PFSK-1 (cell line): ENCODE measurements at regions not wholly inside any gene's neighbourhood (a gene's known extent, or its start where the extent isn't known, plus 50 kb on each side); places are given as distances from the start of the nearest gene placed in this dataset.

ENCODE experiments used
- FOXP2 ChIP-seq: optimal IDR thresholded peaks from 2 replicates; pipeline ENCODE3; 2011; ENCODE audit warnings: borderline replicate concordance, control low read depth, inconsistent platforms; ENCODE audit not compliant: insufficient read depth; ENCODE audit errors: extremely low read length, extremely low read depth
- POLR2AphosphoS5 ChIP-seq: IDR thresholded peaks from 2 replicates; pipeline ENCODE4 v1.6.1; 2012; ENCODE audit warnings: low read depth, mild to moderate bottlenecking, control low read depth, low read length, moderate library complexity
- SIN3A ChIP-seq: IDR thresholded peaks from 2 replicates; pipeline ENCODE4 v1.6.1; 2012; ENCODE audit warnings: mild to moderate bottlenecking, low read length, moderate library complexity, borderline replicate concordance; ENCODE audit not compliant: insufficient read depth
- TAF1 ChIP-seq: IDR thresholded peaks from 2 replicates; pipeline ENCODE4 v1.6.1; 2012; ENCODE audit warnings: low read length, control low read depth, borderline replicate concordance; ENCODE audit not compliant: insufficient read depth
- TF ChIP-seq, protein P1 (sequence below), 2 experiments: IDR thresholded peaks; 2 replicates each; pipeline versions ENCODE4 v1.6.1 to v1.8.0; 2011 to 2012; ENCODE audit warnings: low read depth in 2 of 2, low read length in 2 of 2, control low read depth in 1 of 2, inconsistent platforms in 1 of 2, mild to moderate bottlenecking in 1 of 2, moderate library complexity in 1 of 2; ENCODE audit not compliant: insufficient read depth in 1 of 2

DNA sequence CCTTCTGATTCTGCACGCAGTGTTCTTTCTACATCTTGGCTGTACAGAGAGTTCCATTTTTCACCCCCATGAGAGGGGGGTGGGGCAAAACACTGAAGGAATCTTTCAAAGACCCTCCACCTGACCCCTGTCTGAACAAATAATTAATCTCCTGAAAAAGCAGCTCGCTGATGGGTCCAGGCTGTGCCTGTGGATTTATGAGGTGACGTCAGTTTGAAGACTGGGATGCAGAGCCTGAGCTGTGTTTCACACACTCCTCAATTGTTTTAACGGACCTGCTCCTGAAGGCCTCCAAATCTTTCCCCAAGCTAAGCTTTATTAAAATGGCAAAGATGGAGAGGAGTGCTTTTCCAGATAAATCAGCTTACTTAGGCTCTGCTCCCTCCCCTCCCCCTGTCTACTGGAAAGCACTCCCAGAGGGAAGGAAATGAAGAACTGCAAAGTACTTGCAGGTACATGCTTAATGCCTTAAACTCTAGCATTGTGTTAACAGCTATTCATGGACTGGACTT, 390.2 kb upstream of the TNP1 start:
- TF ChIP-seq FOXP2 (no peak), TAF1 (no peak), POLR2AphosphoS5 (no peak), SIN3A (no peak)
- TF ChIP-seq, protein P1, sequence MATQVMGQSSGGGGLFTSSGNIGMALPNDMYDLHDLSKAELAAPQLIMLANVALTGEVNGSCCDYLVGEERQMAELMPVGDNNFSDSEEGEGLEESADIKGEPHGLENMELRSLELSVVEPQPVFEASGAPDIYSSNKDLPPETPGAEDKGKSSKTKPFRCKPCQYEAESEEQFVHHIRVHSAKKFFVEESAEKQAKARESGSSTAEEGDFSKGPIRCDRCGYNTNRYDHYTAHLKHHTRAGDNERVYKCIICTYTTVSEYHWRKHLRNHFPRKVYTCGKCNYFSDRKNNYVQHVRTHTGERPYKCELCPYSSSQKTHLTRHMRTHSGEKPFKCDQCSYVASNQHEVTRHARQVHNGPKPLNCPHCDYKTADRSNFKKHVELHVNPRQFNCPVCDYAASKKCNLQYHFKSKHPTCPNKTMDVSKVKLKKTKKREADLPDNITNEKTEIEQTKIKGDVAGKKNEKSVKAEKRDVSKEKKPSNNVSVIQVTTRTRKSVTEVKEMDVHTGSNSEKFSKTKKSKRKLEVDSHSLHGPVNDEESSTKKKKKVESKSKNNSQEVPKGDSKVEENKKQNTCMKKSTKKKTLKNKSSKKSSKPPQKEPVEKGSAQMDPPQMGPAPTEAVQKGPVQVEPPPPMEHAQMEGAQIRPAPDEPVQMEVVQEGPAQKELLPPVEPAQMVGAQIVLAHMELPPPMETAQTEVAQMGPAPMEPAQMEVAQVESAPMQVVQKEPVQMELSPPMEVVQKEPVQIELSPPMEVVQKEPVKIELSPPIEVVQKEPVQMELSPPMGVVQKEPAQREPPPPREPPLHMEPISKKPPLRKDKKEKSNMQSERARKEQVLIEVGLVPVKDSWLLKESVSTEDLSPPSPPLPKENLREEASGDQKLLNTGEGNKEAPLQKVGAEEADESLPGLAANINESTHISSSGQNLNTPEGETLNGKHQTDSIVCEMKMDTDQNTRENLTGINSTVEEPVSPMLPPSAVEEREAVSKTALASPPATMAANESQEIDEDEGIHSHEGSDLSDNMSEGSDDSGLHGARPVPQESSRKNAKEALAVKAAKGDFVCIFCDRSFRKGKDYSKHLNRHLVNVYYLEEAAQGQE (IDR thresholded peaks at IDR 0.05; ENCODE audit: insufficient read depth in 1 of 2, low read depth in 2 of 2, low read length in 2 of 2) = no peak

DNA sequence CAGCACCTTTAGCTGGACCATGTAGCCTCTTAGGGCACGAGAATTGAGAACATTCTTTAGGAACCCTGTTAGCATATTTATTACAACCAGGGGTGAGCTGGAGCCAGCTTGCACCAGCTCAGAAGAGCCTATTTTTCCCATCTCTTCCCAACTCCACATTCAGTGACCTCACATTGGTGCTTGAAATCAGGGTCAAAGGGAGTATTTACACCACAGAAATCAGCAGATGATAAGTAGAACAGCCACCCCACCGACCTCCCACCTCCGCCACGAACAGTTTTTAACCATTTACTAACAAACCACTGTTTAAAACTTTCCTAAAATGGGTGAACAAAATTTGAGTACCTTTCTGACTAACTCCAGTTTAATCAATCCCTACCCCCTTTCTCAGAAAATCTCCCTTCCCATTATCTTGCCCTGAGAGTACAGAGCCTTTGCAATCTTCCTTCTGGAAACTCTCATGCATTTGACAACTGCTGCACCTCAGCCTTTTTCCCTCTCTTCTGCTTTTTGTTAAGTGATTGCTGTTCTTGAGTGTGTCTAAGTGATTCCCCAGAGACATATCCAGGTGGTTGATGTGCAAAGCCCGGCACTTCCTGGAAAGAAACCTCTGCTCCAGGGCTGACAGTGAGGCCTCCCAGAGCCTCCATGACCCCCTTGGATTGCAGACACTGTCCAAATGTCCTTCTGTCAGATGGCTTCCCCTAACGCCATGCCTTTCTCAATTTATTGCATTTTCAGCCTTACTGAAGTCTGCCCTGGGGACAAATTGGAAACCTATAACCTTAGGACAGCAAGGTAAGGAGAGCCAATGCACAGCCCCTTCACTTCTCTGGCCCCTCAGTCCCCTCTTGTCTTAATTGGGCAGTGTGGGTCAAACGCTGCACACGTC, 389.5 kb upstream of the TNP1 start:
- TF ChIP-seq POLR2AphosphoS5 (no peak), SIN3A (no peak), TAF1 (no peak), FOXP2 (no peak)
- TF ChIP-seq, protein P1 (IDR thresholded peaks at IDR 0.05; ENCODE audit: insufficient read depth in 1 of 2, low read depth in 2 of 2, low read length in 2 of 2) = no peak

DNA sequence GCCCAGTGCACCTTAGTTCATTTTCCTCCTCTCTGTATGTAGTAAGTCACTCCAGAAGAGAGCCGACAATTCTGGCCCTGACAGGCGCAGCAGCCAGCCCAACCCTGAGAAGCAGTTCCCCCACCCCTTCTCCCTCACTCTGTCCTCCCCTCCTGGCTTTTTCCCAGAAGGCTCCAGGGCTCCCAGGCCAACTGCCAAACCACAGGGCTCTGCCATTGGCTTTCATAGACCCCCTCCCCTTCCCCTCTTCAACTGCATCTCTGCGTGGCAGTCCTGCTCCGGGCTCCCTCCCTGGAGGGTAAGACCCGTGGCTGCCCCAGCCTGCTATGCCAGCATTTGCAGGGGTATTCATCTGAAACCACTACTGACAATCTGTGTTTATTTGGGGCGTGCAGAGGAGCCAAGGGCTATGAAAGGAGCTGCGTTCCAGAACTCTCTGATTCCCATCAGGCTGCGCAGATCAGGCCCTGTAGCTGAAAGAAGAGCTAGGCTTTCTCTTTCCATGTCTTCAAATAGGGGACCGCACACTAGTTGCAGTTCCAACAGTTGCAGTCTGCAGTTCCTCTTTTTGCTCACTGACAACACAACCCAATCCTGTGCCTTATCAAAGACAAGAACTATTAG, 388.6 kb upstream of the TNP1 start:
- TF ChIP-seq FOXP2 (no peak), SIN3A (no peak), POLR2AphosphoS5 (no peak), TAF1 (no peak)
- TF ChIP-seq, protein P1 (IDR thresholded peaks at IDR 0.05; ENCODE audit: insufficient read depth in 1 of 2, low read depth in 2 of 2, low read length in 2 of 2) = no peak

DNA sequence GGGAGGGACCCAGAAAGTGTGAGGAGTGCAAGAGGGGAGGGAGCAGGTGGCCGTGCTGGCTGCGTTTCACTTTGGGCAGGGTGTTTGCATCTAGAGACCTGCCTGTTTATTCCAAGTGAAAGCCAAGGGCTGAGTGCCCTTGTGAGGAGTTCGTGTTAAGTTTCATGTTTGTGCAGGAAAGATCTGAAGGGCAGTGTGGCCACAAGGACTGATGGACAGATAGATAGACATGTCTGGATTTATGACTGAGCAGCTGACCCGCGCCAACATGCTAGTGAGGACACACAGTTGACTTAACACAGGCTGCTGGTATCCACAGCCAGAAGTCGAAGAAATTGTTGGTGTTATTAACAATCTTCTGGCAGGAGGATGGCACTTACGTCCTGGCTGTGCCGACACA, 387.6 kb upstream of the TNP1 start:
- TF ChIP-seq SIN3A = no peak
- TF ChIP-seq, protein P1 (IDR thresholded peaks at IDR 0.05; ENCODE audit: insufficient read depth in 1 of 2, low read depth in 2 of 2, low read length in 2 of 2) = no peak
- no peak for TF ChIP-seq TAF1
- TF ChIP-seq POLR2AphosphoS5 = no peak
- no peak for TF ChIP-seq FOXP2
